Right lobe of liver (tissue), 6 donors: ENCODE measurements at regions not wholly inside any gene's neighbourhood (a gene's known extent, or its start where the extent isn't known, plus 50 kb on each side); places are given as distances from the start of the nearest gene placed in this dataset.

Experiments
- ATAC-seq, 4 donors: fragments of 200-7000 bp; cut with Tn5 transposase; one replicate each; pipeline ENCODE4 v1.9.1; 2020; ENCODE audit warnings: mild to moderate bottlenecking in 4 of 4, moderate library complexity in 4 of 4
- DNase-seq, 3 donors: peaks; one replicate each; pipeline ENCODE4 v3.0.0-alpha.2; 2020
- H3K27ac ChIP-seq, 3 donors: fragments of 200-600 bp; one replicate each; pipeline ENCODE4 v1.8.0; 2022
- H3K27me3 ChIP-seq, 2 donors: fragments of 200-600 bp; one replicate each; pipeline ENCODE4 v1.8.0; 2022
- H3K36me3 ChIP-seq, 4 donors: fragments of 200-600 bp; sonication (generic) in 1 of 4; one replicate each; pipeline versions ENCODE4 v1.5.1 to v1.8.0; 2017 to 2022; ENCODE audit warnings: control low read depth in 1 of 4
- H3K4me1 ChIP-seq, 4 donors: fragments of 200-600 bp; sonication (generic) in 1 of 4; one replicate each; pipeline versions ENCODE4 v1.5.1 to v1.8.0; 2017 to 2022; ENCODE audit warnings: control low read depth in 1 of 4
- H3K4me3 ChIP-seq, 3 donors: fragments of 200-600 bp; one replicate each; pipeline ENCODE4 v1.8.0; 2022
- H3K9me3 ChIP-seq, 4 donors: fragments of 200-600 bp; sonication (generic) in 1 of 4; one replicate each; pipeline versions ENCODE4 v1.5.1 to v1.8.0; 2017 to 2022; ENCODE audit warnings: control low read depth in 1 of 4
- CTCF ChIP-seq, 4 donors: fragments of 200-600 bp in 3 of 4; fragments of 450-650 bp in 1 of 4; IDR thresholded peaks; one replicate each; pipeline versions ENCODE4 v1.5.1 to v1.8.0; 2016 to 2022; ENCODE audit warnings: antibody characterized with exemption in 4 of 4, mild to moderate bottlenecking in 2 of 4
- POLR2A ChIP-seq: fragments of 450-650 bp; IDR thresholded peaks from one replicate; pipeline ENCODE4 v1.6.1; 2017; ENCODE audit warnings: antibody characterized with exemption, mild to moderate bottlenecking
- WGBS: methylation state at CpG from one replicate; pipeline ENCODE4 v1.1.6; 2018; ENCODE audit warnings: low coverage, low lambda C conversion rate; ENCODE audit not compliant: insufficient coverage; ENCODE audit errors: missing lambda C conversion rate; 5-methylcytosine and 5-hydroxymethylcytosine counted together
- intact Hi-C, 2 donors: fragments of 100-400 bp; cut with DNase I; formaldehyde crosslinking; loops; one replicate each; pipeline versions ENCODE4 v1.11.2 to v1.14.1; 2022
- donor health status: DM: no; HTN: yes; CAD: no.
- donor health status: DM: no; HTN: no; CAD: no.
- donor health status: DM: no; HTN: no; CAD: no.
- donor health status: DM: no; HTN: yes; CAD: no.
- donor health status: DM: no; HTN: yes; CAD: no.

GRCh38 chr6:14824484-14825275 is 421.2 kb upstream of the JARID2 start:
- Histone ChIP-seq H3K4me3 (no peak overlapping the region), H3K9me3 (no peaks in the 10 kb centered on the region), H3K36me3 (no peaks in the 10 kb centered on the region), H3K4me1 (no peaks in the 10 kb centered on the region), H3K27me3 (no peaks in the 10 kb centered on the region), H3K27ac (no peak overlapping the region)
- DNase-seq = no peak
- no peak for TF ChIP-seq POLR2A
- TF ChIP-seq CTCF (IDR thresholded peaks at IDR 0.05) = no peak
- 58% methylated on average over 10 of the region's 10 CpGs for WGBS
- ATAC-seq = no peak
- intact Hi-C loops = no loop called here

- Histone ChIP-seq H3K9me3 (no peaks in the 10 kb centered on the region), H3K4me1 (no peaks in the 10 kb centered on the region), H3K36me3 (no peaks in the 10 kb centered on the region), H3K4me3 (no peak overlapping the region), H3K27me3 (no peaks in the 10 kb centered on the region), H3K27ac (no peak overlapping the region)
- TF ChIP-seq CTCF (IDR thresholded peaks at IDR 0.05) = no peak
- no peak for TF ChIP-seq POLR2A
- 83% methylated on average over 4 of the region's 4 CpGs for WGBS
- no peak for ATAC-seq
- intact Hi-C loops = no loop called here
- DNase-seq = no peak
Observed at GRCh38 chr6:14826456-14826855, 419.4 kb upstream of the JARID2 start.

GRCh38 chr6:14827354-14827753 is 418.5 kb upstream of the JARID2 start:
- TF ChIP-seq POLR2A (no peak), CTCF (IDR thresholded peaks at IDR 0.05) (no peak)
- ATAC-seq (no peak), DNase-seq (no peak)
- H3K4me1 ChIP-seq = no peaks in the 10 kb centered on the region
- H3K27ac ChIP-seq = no peak overlapping the region
- H3K4me3 ChIP-seq = no peak overlapping the region
- no peaks in the 10 kb centered on the region for H3K27me3 ChIP-seq
- H3K36me3 ChIP-seq = no peaks in the 10 kb centered on the region
- intact Hi-C loops = no loop called here
- 80% methylated on average over 7 of the region's 10 CpGs for WGBS
- no peaks in the 10 kb centered on the region for H3K9me3 ChIP-seq

- Histone ChIP-seq H3K36me3 (no peaks in the 10 kb centered on the region), H3K4me3 (no peak overlapping the region), H3K9me3 (no peaks in the 10 kb centered on the region), H3K27ac (no peak overlapping the region), H3K27me3 (no peaks in the 10 kb centered on the region), H3K4me1 (no peaks in the 10 kb centered on the region)
- DNase-seq = no peak
- intact Hi-C loops = no loop called here
- TF ChIP-seq POLR2A (no peak), CTCF (IDR thresholded peaks at IDR 0.05) (no peak)
- ATAC-seq = no peak
- WGBS = 50% methylated on average over 9 of the region's 9 CpGs
Observed at GRCh38 chr6:14828201-14828611, 417.7 kb upstream of the JARID2 start.
